ENCODE measurements at regions not wholly inside any gene's neighbourhood (a gene's known extent, or its start where the extent isn't known, plus 50 kb on each side); places are given as distances from the start of the nearest gene placed in this dataset.

DNA sequence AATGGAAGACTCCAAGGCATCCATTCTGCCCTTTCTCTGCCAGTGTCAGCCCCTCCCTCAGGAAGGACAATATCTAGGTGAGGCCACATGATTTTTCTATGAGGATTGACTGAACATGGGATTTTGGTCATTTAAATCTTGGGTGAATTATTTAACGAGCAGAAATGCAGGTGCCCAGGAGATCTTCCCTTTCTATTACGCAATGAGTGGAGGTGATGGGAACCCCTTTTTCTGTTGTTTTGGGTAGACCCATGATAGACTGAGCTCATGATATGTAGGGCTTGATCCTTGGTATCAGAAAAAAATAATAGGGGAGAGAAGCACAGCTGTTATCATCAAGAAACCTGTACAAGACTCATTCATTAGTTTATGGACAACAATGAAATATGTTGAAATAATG is 112.6 kb upstream of the SPTLC3 start:
- no peak for TF ChIP-seq YY1 (IDR thresholded peaks at IDR 0.05; ENCODE audit: low read depth)
- TF ChIP-seq CREB1 (IDR thresholded peaks at IDR 0.05; ENCODE audit: low read depth): no peak

All from Ishikawa (cell line).